ENCODE measurements at regions not wholly inside any gene's neighbourhood (a gene's known extent, or its start where the extent isn't known, plus 50 kb on each side); places are given as distances from the start of the nearest gene placed in this dataset.

DNA sequence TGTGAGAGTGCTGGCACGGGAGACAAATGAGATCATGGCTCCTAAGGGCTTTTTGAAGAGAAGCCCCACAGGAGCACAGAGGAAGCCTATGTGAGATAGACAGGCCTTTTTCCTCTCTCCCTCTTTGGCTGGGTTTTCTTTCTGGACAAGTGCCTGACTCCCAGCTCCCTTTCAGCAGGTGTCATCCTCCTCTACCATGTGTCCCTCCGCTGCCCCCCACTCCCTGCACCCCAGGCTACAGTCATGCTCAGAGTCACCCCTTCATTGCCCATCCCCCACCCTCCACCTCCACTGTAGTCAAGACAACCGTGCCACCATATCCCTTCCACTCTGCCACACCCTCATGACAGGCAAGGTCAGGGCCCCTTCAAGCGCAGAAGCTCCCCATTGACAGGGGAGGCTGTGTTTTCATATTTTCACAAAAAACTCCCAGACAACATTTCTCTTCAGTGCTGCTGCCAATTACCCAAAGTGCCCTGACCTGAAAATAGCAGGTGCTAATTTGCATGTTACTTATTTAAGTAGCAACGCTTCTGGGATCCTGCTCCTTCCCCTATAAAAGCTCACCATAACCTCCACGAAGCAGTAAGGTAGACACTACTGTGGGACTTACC lies 92.1 kb upstream of the IPO9 start:
- TF ChIP-seq, protein P1, sequence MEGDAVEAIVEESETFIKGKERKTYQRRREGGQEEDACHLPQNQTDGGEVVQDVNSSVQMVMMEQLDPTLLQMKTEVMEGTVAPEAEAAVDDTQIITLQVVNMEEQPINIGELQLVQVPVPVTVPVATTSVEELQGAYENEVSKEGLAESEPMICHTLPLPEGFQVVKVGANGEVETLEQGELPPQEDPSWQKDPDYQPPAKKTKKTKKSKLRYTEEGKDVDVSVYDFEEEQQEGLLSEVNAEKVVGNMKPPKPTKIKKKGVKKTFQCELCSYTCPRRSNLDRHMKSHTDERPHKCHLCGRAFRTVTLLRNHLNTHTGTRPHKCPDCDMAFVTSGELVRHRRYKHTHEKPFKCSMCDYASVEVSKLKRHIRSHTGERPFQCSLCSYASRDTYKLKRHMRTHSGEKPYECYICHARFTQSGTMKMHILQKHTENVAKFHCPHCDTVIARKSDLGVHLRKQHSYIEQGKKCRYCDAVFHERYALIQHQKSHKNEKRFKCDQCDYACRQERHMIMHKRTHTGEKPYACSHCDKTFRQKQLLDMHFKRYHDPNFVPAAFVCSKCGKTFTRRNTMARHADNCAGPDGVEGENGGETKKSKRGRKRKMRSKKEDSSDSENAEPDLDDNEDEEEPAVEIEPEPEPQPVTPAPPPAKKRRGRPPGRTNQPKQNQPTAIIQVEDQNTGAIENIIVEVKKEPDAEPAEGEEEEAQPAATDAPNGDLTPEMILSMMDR (conservative IDR thresholded peaks at IDR 0.05; ENCODE audit: low read depth, low read length), result no peak
- no peak for TF ChIP-seq EZH2 (IDR thresholded peaks at IDR 0.05; ENCODE audit: borderline replicate concordance, low read depth, low read length, poor library complexity, severe bottlenecking)
